ENCODE measurements at regions not wholly inside any gene's neighbourhood (a gene's known extent, or its start where the extent isn't known, plus 50 kb on each side); places are given as distances from the start of the nearest gene placed in this dataset.

GRCh38 chr9:107827884-107828283 is 338.3 kb upstream of the KLF4 start:
- ATAC-seq (no peak), DNase-seq (ENCODE audit: low read depth, low spot score) (no peak)
- TF ChIP-seq MAX (IDR thresholded peaks at IDR 0.05) (no peak), ZBTB33 (IDR thresholded peaks at IDR 0.05; ENCODE audit: extremely low read depth, insufficient replicate concordance, low read length) (no peak), ZFX (IDR thresholded peaks at IDR 0.05) (no peak), YY1 (IDR thresholded peaks at IDR 0.05; ENCODE audit: extremely low read depth, insufficient replicate concordance, low read depth, low read length) (no peak), REST (IDR thresholded peaks at IDR 0.05; ENCODE audit: low read depth) (no peak), TCF7L2 (IDR thresholded peaks at IDR 0.05; ENCODE audit: borderline replicate concordance, extremely low read depth, insufficient read depth, insufficient read length) (no peak), SRF (IDR thresholded peaks at IDR 0.05; ENCODE audit: low read depth) (no peak), ATF3 (IDR thresholded peaks at IDR 0.05) (no peak), EZH2 (IDR thresholded peaks at IDR 0.05) (no peak)
- ChIA-PET CTCF (no interaction called here), POLR2A (no interaction called here), RAD21 (ENCODE audit: low non-redundant PET in 1 of 2, low total read pairs in 2 of 2, uncharacterized antibody in 2 of 2, unreplicated experiment in 2 of 2) (no interaction called here)
- no peak overlapping the region for H3K9ac ChIP-seq (ENCODE audit: low read length)
- H4K20me1 ChIP-seq (ENCODE audit: insufficient read depth): no peaks in the 10 kb centered on the region
- H3K9me3 ChIP-seq (ENCODE audit: control insufficient read depth in 1 of 2, insufficient read depth in 1 of 2, low read depth in 1 of 2, low read length in 2 of 2): no peaks in the 10 kb centered on the region
- no peak overlapping the region for H3K4me3 ChIP-seq (replicated peaks in 1 of 2; ENCODE audit: low read depth in 1 of 2, low read length in 2 of 2)
- H3K4me1 ChIP-seq (ENCODE audit: control insufficient read depth in 1 of 2, insufficient read depth in 2 of 2, low read length in 2 of 2): no peaks in the 10 kb centered on the region
- H2AFZ ChIP-seq (ENCODE audit: low read depth, low read length, poor library complexity, severe bottlenecking): no peak overlapping the region
- H3K36me3 ChIP-seq (ENCODE audit: control insufficient read depth in 1 of 2, insufficient read depth in 2 of 2, low read length in 2 of 2): no peaks in the 10 kb centered on the region
- no peaks in the 10 kb centered on the region for H3K79me2 ChIP-seq (ENCODE audit: insufficient read depth, low read length)
- no peak overlapping the region for H3K4me2 ChIP-seq (ENCODE audit: low read length)
- intact Hi-C loops (cut with micrococcal nuclease): no loop called here
- H3K9me2 ChIP-seq (ENCODE audit: insufficient read depth): no peaks in the 10 kb centered on the region
- BruUV-seq (replicated peaks): no TSS peak
- no peaks in the 10 kb centered on the region for H3K27me3 ChIP-seq (ENCODE audit: insufficient read depth, low read length)
- H3K27ac ChIP-seq (ENCODE audit: low read depth, low read length): no peak overlapping the region

Data from HCT116 (cell line).